GM13976 (cell line): ENCODE measurements at regions not wholly inside any gene's neighbourhood (a gene's known extent, or its start where the extent isn't known, plus 50 kb on each side); places are given as distances from the start of the nearest gene placed in this dataset.

ENCODE experiments used
- DNase-seq: peaks from one replicate; pipeline ENCODE4 v3.0.0; 2012; ENCODE audit warnings: low spot score
- in situ Hi-C: fragments of 300-500 bp; cut with MboI; formaldehyde crosslinking; loops from one replicate; pipeline ENCODE4 v1.12.0; 2022; ENCODE audit warnings: low sequenced_read_pairs, mixed read lengths, inconsistent platforms; ENCODE audit not compliant: unreplicated experiment
- TF ChIP-seq, protein P1 (sequence below): IDR thresholded peaks from 2 replicates; pipeline ENCODE4 v1.5.1; 2012; ENCODE audit warnings: borderline replicate concordance, mild to moderate bottlenecking; ENCODE audit not compliant: insufficient read depth; ENCODE audit errors: extremely low read depth, missing control alignments, control extremely low read depth

GRCh38 chrX:43525901-43526610 lies 130.0 kb upstream of the MAOA start:
- TF ChIP-seq, protein P1, sequence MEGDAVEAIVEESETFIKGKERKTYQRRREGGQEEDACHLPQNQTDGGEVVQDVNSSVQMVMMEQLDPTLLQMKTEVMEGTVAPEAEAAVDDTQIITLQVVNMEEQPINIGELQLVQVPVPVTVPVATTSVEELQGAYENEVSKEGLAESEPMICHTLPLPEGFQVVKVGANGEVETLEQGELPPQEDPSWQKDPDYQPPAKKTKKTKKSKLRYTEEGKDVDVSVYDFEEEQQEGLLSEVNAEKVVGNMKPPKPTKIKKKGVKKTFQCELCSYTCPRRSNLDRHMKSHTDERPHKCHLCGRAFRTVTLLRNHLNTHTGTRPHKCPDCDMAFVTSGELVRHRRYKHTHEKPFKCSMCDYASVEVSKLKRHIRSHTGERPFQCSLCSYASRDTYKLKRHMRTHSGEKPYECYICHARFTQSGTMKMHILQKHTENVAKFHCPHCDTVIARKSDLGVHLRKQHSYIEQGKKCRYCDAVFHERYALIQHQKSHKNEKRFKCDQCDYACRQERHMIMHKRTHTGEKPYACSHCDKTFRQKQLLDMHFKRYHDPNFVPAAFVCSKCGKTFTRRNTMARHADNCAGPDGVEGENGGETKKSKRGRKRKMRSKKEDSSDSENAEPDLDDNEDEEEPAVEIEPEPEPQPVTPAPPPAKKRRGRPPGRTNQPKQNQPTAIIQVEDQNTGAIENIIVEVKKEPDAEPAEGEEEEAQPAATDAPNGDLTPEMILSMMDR, result no peak
- in situ Hi-C loops, result no loop called here
- DNase-seq, result no peak

DNA sequence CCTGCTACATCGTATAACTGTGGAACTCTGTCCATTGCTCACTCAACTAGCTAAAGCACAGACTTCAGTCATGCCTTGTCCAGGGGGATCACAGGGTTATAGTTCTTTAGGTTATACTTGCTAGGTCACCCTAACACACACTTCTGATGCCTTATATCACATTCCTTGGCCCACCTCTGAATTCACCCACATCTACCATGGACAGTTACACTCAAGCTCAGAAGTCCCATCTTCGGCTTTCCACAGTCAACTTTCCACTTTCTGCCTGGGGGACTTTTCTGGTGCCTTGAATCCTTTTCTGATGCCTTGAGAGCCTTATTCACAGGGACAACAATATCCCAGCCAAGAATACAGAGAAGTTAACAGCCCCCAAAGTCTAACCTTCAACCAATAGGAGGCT lies 129.2 kb upstream of the MAOA start:
- TF ChIP-seq, protein P1, result no peak
- no peak for DNase-seq
- in situ Hi-C loops, result no loop called here

DNA sequence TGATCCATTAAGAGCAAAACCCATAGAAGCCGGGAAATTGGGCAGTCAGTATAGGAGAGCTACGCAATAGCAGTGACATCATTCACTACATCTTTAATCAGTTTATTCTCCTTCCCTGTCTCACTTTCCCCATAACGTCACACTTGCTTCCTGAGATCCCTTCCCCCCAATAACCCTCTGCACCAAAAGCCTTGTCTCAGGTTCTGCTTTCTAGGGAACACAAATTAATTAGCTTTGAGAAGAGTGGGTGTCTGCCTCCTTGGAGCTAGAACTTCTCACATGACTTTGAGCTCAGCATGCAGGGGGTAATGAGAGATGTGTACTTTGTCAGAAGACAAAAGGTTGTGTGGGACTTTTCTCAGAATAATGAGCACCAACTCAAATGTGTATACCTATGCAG lies 128.3 kb upstream of the MAOA start:
- TF ChIP-seq, protein P1, result no peak
- in situ Hi-C loops, result no loop called here
- no peak for DNase-seq

DNA sequence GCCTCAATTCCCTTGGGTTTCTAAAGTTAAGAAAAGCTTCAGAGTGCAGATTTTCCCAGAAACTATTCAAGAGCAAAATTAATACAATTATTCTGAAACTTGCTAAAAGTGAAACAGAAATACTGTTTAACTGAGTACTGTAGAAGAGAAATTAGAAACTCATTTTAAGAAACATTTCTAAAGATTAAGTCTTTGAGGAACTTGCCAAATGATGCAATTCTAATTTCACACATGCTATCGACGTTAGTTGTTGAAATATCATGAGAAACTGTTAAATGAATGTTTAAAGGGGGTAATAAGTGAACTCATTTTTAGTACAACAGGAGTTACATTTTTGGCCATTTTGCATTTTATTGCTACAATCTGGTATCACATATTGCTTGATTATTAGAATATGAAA lies 125.3 kb upstream of the MAOA start:
- TF ChIP-seq, protein P1, result no peak
- no peak for DNase-seq
- in situ Hi-C loops, result no loop called here

GRCh38 chrX:43540318-43540717 lies 115.8 kb upstream of the MAOA start:
- DNase-seq, result no peak
- in situ Hi-C loops, result no loop called here
- TF ChIP-seq, protein P1, result no peak

GRCh38 chrX:43551590-43551989 lies 104.5 kb upstream of the MAOA start:
- TF ChIP-seq, protein P1, result no peak
- in situ Hi-C loops, result loop anchor here (25.0 kb wide), 1 partner anchor 1764 kb away; no protein-coding TSS in a partner anchor
- no peak for DNase-seq

DNA sequence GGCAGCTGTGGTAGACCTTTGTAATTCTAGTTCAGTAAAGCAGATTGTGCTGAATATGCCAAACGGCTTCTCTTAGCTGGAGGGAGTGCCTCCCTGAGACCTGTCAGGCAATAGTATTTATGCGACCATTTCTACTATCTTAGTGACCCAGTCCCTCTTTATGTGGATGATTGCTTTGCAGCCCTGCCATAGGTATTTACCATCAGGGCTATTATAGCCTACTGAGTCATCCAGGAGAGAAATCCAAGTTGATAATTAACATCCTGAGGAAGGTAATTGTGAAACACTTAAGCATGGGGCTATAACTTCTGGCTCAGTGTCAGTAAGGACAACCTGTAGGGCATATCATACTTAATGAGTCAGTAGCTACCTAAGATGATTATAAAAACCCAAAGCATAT lies 103.9 kb upstream of the MAOA start:
- TF ChIP-seq, protein P1, result no peak
- in situ Hi-C loops, result loop anchor here (25.0 kb wide), 1 partner anchor 1765 kb away; no protein-coding TSS in a partner anchor
- no peak for DNase-seq
